ENCODE measurements at regions not wholly inside any gene's neighbourhood (a gene's known extent, or its start where the extent isn't known, plus 50 kb on each side); places are given as distances from the start of the nearest gene placed in this dataset.

GRCh38 chr18:27473318-27473717 is 288.2 kb upstream of the CHST9 start:
- TF ChIP-seq SP1 (IDR thresholded peaks at IDR 0.05; ENCODE audit: low read depth) = no peak
- TF ChIP-seq CTCF (IDR thresholded peaks at IDR 0.05 in 2 of 3, conservative IDR thresholded peaks at IDR 0.05 in 1 of 3; ENCODE audit: borderline replicate concordance in 1 of 3, insufficient read depth in 1 of 3, low read depth in 2 of 3, low read length in 2 of 3) = no peak
- TF ChIP-seq MAX (IDR thresholded peaks at IDR 0.05) = no peak
- no peak for TF ChIP-seq POLR2A (IDR thresholded peaks at IDR 0.05; ENCODE audit: borderline replicate concordance, extremely low read depth, insufficient read depth, insufficient read length)
- no peak for TF ChIP-seq ZBTB33 (IDR thresholded peaks at IDR 0.05; ENCODE audit: extremely low read depth, insufficient replicate concordance, low read length)

Data from HCT116 (cell line).